RKO (cell line): ENCODE measurements at regions not wholly inside any gene's neighbourhood (a gene's known extent, or its start where the extent isn't known, plus 50 kb on each side); places are given as distances from the start of the nearest gene placed in this dataset.

Experiments used
- DNase-seq: peaks from one replicate; pipeline ENCODE4 v3.0.0-alpha.2; 2016; ENCODE audit warnings: low spot score

- no peak for DNase-seq
These were observed 166.7 kb downstream of the RBFOX3 start for GRCh38 chr17:79444198-79444597.

- no peak for DNase-seq
These were observed 167.8 kb downstream of the RBFOX3 start for GRCh38 chr17:79443026-79443425.

- DNase-seq, result no peak
These were observed 169.3 kb downstream of the RBFOX3 start for GRCh38 chr17:79441356-79442160.

- no peak for DNase-seq
These were observed 170.6 kb downstream of the RBFOX3 start for GRCh38 chr17:79440251-79440650.

GRCh38 chr17:79439493-79439892 lies 171.4 kb downstream of the RBFOX3 start:
- no peak for DNase-seq

- no peak for DNase-seq
These were observed 172.1 kb downstream of the RBFOX3 start for GRCh38 chr17:79438546-79439334.

- no peak for DNase-seq
These were observed 172.8 kb downstream of the RBFOX3 start for GRCh38 chr17:79438058-79438457.

GRCh38 chr17:79437081-79437480 lies 173.8 kb downstream of the RBFOX3 start:
- DNase-seq, result no peak

- no peak for DNase-seq
These were observed 174.9 kb downstream of the RBFOX3 start for GRCh38 chr17:79435962-79436361.

GRCh38 chr17:79435296-79435695 lies 175.6 kb downstream of the RBFOX3 start:
- no peak for DNase-seq

GRCh38 chr17:79434215-79434614 lies 176.6 kb downstream of the RBFOX3 start:
- no peak for DNase-seq

GRCh38 chr17:79433379-79433778 lies 177.5 kb downstream of the RBFOX3 start:
- no peak for DNase-seq

- DNase-seq, result no peak
These were observed 179.7 kb downstream of the RBFOX3 start for GRCh38 chr17:79431175-79431574.

- DNase-seq, result no peak
These were observed 180.9 kb downstream of the RBFOX3 start for GRCh38 chr17:79429864-79430494.

- DNase-seq, result no peak
These were observed 181.9 kb downstream of the RBFOX3 start for GRCh38 chr17:79428988-79429387.

- DNase-seq, result no peak
These were observed 183.0 kb downstream of the RBFOX3 start for GRCh38 chr17:79427621-79428539.

GRCh38 chr17:79425686-79426085 lies 185.2 kb downstream of the RBFOX3 start:
- DNase-seq, result no peak

- DNase-seq, result no peak
These were observed 186.2 kb downstream of the RBFOX3 start for GRCh38 chr17:79424471-79425185.

- no peak for DNase-seq
These were observed 186.9 kb downstream of the RBFOX3 start for GRCh38 chr17:79423811-79424465.

GRCh38 chr17:79422236-79422635 lies 188.6 kb downstream of the RBFOX3 start:
- DNase-seq, result no peak
